K562 (cell line): ENCODE measurements at regions not wholly inside any gene's neighbourhood (a gene's known extent, or its start where the extent isn't known, plus 50 kb on each side); places are given as distances from the start of the nearest gene placed in this dataset.
A peak's percentile ranks its signal among the peaks of the same experiment; 100 is the strongest.

Experiments used
- ATAC-seq: fragments of 200-7000 bp; cut with Tn5 transposase; 3 replicates; pipeline ENCODE4 v1.9.1; 2020; ENCODE audit warnings: moderate library complexity
- BruUV-seq: library from RNA; stranded (reverse); fragments of 400-500 nt; replicated peaks from 2 replicates; lab custom pipeline; 2021; lab: Mats Ljungman, UMichigan
- CTCF ChIA-PET: fragments of 300-600 bp; formaldehyde crosslinking; extraction: SDS; loops from one replicate; lab custom pipeline; 2021; ENCODE audit warnings: low intra/inter-chr PET ratio; lab: Yijun Ruan, JAX
- POLR2A ChIA-PET: fragments of 300-600, 350-650 bp; sonication (Branson Sonifier 250); formaldehyde crosslinking; extraction: SDS; loops from one replicate; lab custom pipeline; 2021; ENCODE audit warnings: antibody characterized with exemption, inconsistent platforms; lab: Yijun Ruan, JAX
- DNase-seq, 4 experiments: peaks; one replicate each; pipeline versions ENCODE4 v3.0.0 to v3.0.0-alpha.2; 2011 to 2018; ENCODE audit warnings: low spot score in 3 of 4, mixed read lengths in 3 of 4; ENCODE audit errors: extremely low read depth in 1 of 4
- FAIRE-seq: peaks from 2 replicates; lab custom pipeline; 2011; peaks lifted over from hg19 to GRCh38; lab: Jason Lieb, UNC
- H2AFZ ChIP-seq: 2 replicates; pipeline ENCODE4 v1.6.0; 2011; ENCODE audit warnings: low read depth, low read length, control low read depth, inconsistent platforms
- H3K27ac ChIP-seq: fragments of 200-600 bp; 3 replicates; pipeline ENCODE4 v1.8.0; 2011; ENCODE audit warnings: low read depth, mild to moderate bottlenecking, control low read depth, inconsistent platforms, low read length, moderate library complexity, mixed read lengths; ENCODE audit errors: extremely low read depth
- H3K27me3 ChIP-seq, 2 experiments: fragments of 300-600 bp in 1 of 2; 2 replicates in 1 of 2; 3 replicates in 1 of 2; pipeline versions ENCODE4 v1.6.0 to v1.8.0; 2011; ENCODE audit warnings: inconsistent platforms in 2 of 2, low read length in 2 of 2, mild to moderate bottlenecking in 1 of 2, mixed read lengths in 1 of 2, moderate library complexity in 1 of 2; ENCODE audit not compliant: control insufficient read depth in 2 of 2, insufficient read depth in 2 of 2
- H3K36me3 ChIP-seq: fragments of 300-600 bp; 3 replicates; pipeline ENCODE4 v1.8.0; 2011; ENCODE audit warnings: mild to moderate bottlenecking, low read length, inconsistent platforms; ENCODE audit not compliant: control insufficient read depth, insufficient read depth
- H3K4me1 ChIP-seq, 2 experiments: fragments of 200-600 bp in 1 of 2; replicated peaks in 1 of 2; 2 replicates in 1 of 2; 3 replicates in 1 of 2; pipeline versions ENCODE4 v1.5.1 to v1.8.0; 2011; ENCODE audit warnings: inconsistent platforms in 2 of 2, low read length in 2 of 2, mild to moderate bottlenecking in 1 of 2, mixed read lengths in 1 of 2, moderate library complexity in 1 of 2; ENCODE audit not compliant: control insufficient read depth in 2 of 2, insufficient read depth in 2 of 2
- H3K4me2 ChIP-seq: 2 replicates; pipeline ENCODE4 v1.6.1; 2011; ENCODE audit warnings: low read length, control low read depth, inconsistent platforms, mixed read lengths; ENCODE audit not compliant: insufficient read depth
- H3K4me3 ChIP-seq: fragments of 200-600 bp; sonication (generic), shearing (Covaris generic); 2 replicates; pipeline ENCODE4 v1.5.1; 2016; ENCODE audit warnings: control low read depth, inconsistent platforms
- H3K79me2 ChIP-seq: fragments of 200-600 bp; 3 replicates; pipeline ENCODE4 v1.8.0; 2011; ENCODE audit warnings: low read length, inconsistent platforms; ENCODE audit not compliant: control insufficient read depth, insufficient read depth
- H3K9ac ChIP-seq, 2 experiments: 2 replicates each; pipeline versions ENCODE4 v1.6.0 to v1.6.1; 2011; ENCODE audit warnings: low read depth in 2 of 2, low read length in 2 of 2, control low read depth in 1 of 2, inconsistent platforms in 1 of 2, mild to moderate bottlenecking in 1 of 2, mixed read lengths in 1 of 2; ENCODE audit not compliant: insufficient read depth in 1 of 2
- H3K9me1 ChIP-seq: one replicate; pipeline ENCODE4 v1.6.0; 2011; ENCODE audit warnings: inconsistent platforms, mild to moderate bottlenecking, low read length, moderate library complexity; ENCODE audit not compliant: control insufficient read depth, insufficient read depth
- H3K9me3 ChIP-seq: replicated peaks from 2 replicates; pipeline ENCODE4 v1.5.1; 2011; ENCODE audit warnings: low read depth, low read length, inconsistent platforms; ENCODE audit not compliant: control insufficient read depth, insufficient read depth
- H4K20me1 ChIP-seq: replicated peaks from 2 replicates; pipeline ENCODE4 v1.6.1; 2011; ENCODE audit warnings: low read length, inconsistent platforms, mixed read lengths; ENCODE audit not compliant: control insufficient read depth, insufficient read depth
- PCBP1 ChIP-seq: fragments of 200-400 bp; formaldehyde crosslinking; IDR thresholded peaks from 2 replicates; pipeline ENCODE4 v1.6.1; 2018; ENCODE audit warnings: mild to moderate bottlenecking, low read depth, low read length; ENCODE audit not compliant: poor library complexity, severe bottlenecking
- ZNF318 ChIP-seq, 2 experiments: fragments of 450-650 bp; IDR thresholded peaks; 2 replicates each; pipeline ENCODE4 v1.6.1; 2016; ENCODE audit warnings: mild to moderate bottlenecking in 2 of 2, borderline replicate concordance in 1 of 2, low read depth in 1 of 2, moderate library complexity in 1 of 2
- ZNF512 ChIP-seq: IDR thresholded peaks from 2 replicates; pipeline ENCODE4 v1.6.1; 2016; ENCODE audit warnings: missing genetic modification characterization, missing compliant biosample characterization
- in situ Hi-C: fragments of 300-500 bp; cut with MboI; formaldehyde crosslinking; loops from 4 replicates; pipeline ENCODE4 v1.15.0; 2018; ENCODE audit warnings: inconsistent platforms, mixed read lengths
- intact Hi-C: fragments of 100-400 bp; cut with micrococcal nuclease; formaldehyde crosslinking; loops from 2 replicates; pipeline ENCODE4 v1.14.2; 2022

- POLR2A ChIA-PET: no interaction called here
- H3K4me2 ChIP-seq: no peak overlapping the region
- FAIRE-seq: no peak
- in situ Hi-C loops: no loop called here
- TF ChIP-seq ZNF318 (IDR thresholded peaks at IDR 0.05; ENCODE audit: borderline replicate concordance in 1 of 2, low read depth in 1 of 2): no peak
- TF ChIP-seq ZNF512 (tag): 0 out of 2 replicates have a peak, but pooled peaks have one; percentile 56
- no peak for TF ChIP-seq PCBP1
- TF ChIP-seq, all 486 proteins: peak for 1
- H3K9me3 ChIP-seq: no peaks in the 10 kb centered on the region
- no peak overlapping the region for H3K27ac ChIP-seq
- H3K4me1 ChIP-seq: no peaks in the 10 kb centered on the region
- H2AFZ ChIP-seq: no peak overlapping the region
- DNase-seq: no peak
- no peak overlapping the region for H3K9ac ChIP-seq
- no TSS peak for BruUV-seq
- no peak for ATAC-seq
- H3K36me3 ChIP-seq: no peaks in the 10 kb centered on the region
- H3K9me1 ChIP-seq: no peaks in the 10 kb centered on the region
- H3K79me2 ChIP-seq: no peaks in the 10 kb centered on the region
- no peak overlapping the region for H3K4me3 ChIP-seq
- intact Hi-C loops: no loop called here
- no peaks in the 10 kb centered on the region for H4K20me1 ChIP-seq
- CTCF ChIA-PET: no interaction called here
- H3K27me3 ChIP-seq: no peaks in the 10 kb centered on the region
These were observed 431.0 kb upstream of the MEIS1 start for GRCh38 chr2:66003931-66004330.
